OCI-LY7 (cell line): ENCODE measurements at regions not wholly inside any gene's neighbourhood (a gene's known extent, or its start where the extent isn't known, plus 50 kb on each side); places are given as distances from the start of the nearest gene placed in this dataset.

Source experiments
- BruUV-seq: library from RNA; stranded (reverse); fragments of 400-500 nt; replicated peaks from 2 replicates; lab custom pipeline; 2021; lab: Mats Ljungman, UMichigan
- CTCF ChIA-PET: fragments of 300-600 bp; sonication (Branson Sonifier 250); formaldehyde crosslinking; loops from one replicate; lab custom pipeline; 2022; ENCODE audit warnings: antibody characterized with exemption; ENCODE audit not compliant: unreplicated experiment; lab: Charles Lee
- POLR2A ChIA-PET: fragments of 300-600 bp; sonication (Branson Sonifier 250); formaldehyde crosslinking; loops from one replicate; lab custom pipeline; 2022; ENCODE audit warnings: antibody characterized with exemption; lab: Charles Lee
- DNase-seq: peaks from one replicate; pipeline ENCODE4 v3.0.0-alpha.2; 2015; ENCODE audit warnings: low spot score
- H2AFZ ChIP-seq: fragments of 200-600 bp; sonication (generic), shearing (Covaris generic); 2 replicates; pipeline ENCODE4 v1.6.1; 2014; ENCODE audit warnings: mild to moderate bottlenecking, antibody characterized with exemption, low read length, moderate library complexity
- H3K27ac ChIP-seq: fragments of 200-600 bp; sonication (generic); 2 replicates; pipeline ENCODE4 v1.5.1; 2014; ENCODE audit warnings: mixed run types, low read depth, mild to moderate bottlenecking, moderate library complexity, low read length, inconsistent platforms; ENCODE audit not compliant: poor library complexity, severe bottlenecking
- H3K36me3 ChIP-seq: fragments of 200-600 bp; sonication (generic); 2 replicates; pipeline ENCODE4 v1.6.1; 2014; ENCODE audit warnings: mild to moderate bottlenecking, antibody characterized with exemption, low read length, moderate library complexity, mixed read lengths; ENCODE audit not compliant: insufficient read depth
- H3K4me1 ChIP-seq: fragments of 200-600 bp; sonication (generic); 2 replicates; pipeline ENCODE4 v1.5.1; 2014; ENCODE audit warnings: mild to moderate bottlenecking, low read length; ENCODE audit not compliant: insufficient read depth, poor library complexity, severe bottlenecking
- H3K4me2 ChIP-seq: fragments of 200-600 bp; sonication (generic); 2 replicates; pipeline ENCODE4 v1.6.1; 2014; ENCODE audit warnings: mild to moderate bottlenecking, low read length
- H3K4me3 ChIP-seq: fragments of 200-600 bp; sonication (generic); 2 replicates; pipeline ENCODE4 v1.5.1; 2014; ENCODE audit warnings: mild to moderate bottlenecking, low read depth, low read length; ENCODE audit not compliant: poor library complexity, severe bottlenecking
- H3K79me2 ChIP-seq: fragments of 200-600 bp; sonication (generic); 2 replicates; pipeline ENCODE4 v1.6.1; 2016; ENCODE audit warnings: low read depth, mild to moderate bottlenecking, low read length, moderate library complexity, mixed read lengths; ENCODE audit not compliant: insufficient read depth
- H3K9me2 ChIP-seq: fragments of 200-600 bp; sonication (generic); 2 replicates; pipeline ENCODE4 v1.6.1; 2016; ENCODE audit warnings: mild to moderate bottlenecking, low read length, mixed read lengths; ENCODE audit not compliant: insufficient read depth
- H3K9me3 ChIP-seq: fragments of 200-600 bp; sonication (generic); 2 replicates; pipeline ENCODE4 v1.6.1; 2014; ENCODE audit warnings: mild to moderate bottlenecking, mixed run types, low read length, mixed read lengths
- H4K20me1 ChIP-seq: fragments of 200-600 bp; sonication (generic); 2 replicates; pipeline ENCODE4 v1.6.1; 2014; ENCODE audit warnings: mild to moderate bottlenecking, antibody characterized with exemption, low read length, moderate library complexity, mixed read lengths; ENCODE audit not compliant: insufficient read depth
- CTCF ChIP-seq: fragments of 200-600 bp; sonication (generic); conservative IDR thresholded peaks from 2 replicates; pipeline ENCODE4 v1.5.1; 2014; ENCODE audit warnings: mild to moderate bottlenecking, antibody characterized with exemption, low read length, moderate library complexity, mixed read lengths
- EZH2phosphoT487 ChIP-seq: fragments of 200-600 bp; sonication (generic); IDR thresholded peaks from 2 replicates; pipeline ENCODE4 v1.6.1; 2018; ENCODE audit warnings: low read depth, borderline replicate concordance, mild to moderate bottlenecking, mixed run types, antibody characterized with exemption, low read length, moderate library complexity, mixed read lengths
- intact Hi-C: fragments of 100-400 bp; cut with micrococcal nuclease; formaldehyde crosslinking; loops from one replicate; pipeline ENCODE4 v1.10.0; 2022; ENCODE audit not compliant: unreplicated experiment

- Histone ChIP-seq H3K4me3 (no peak overlapping the region), H3K79me2 (no peaks in the 10 kb centered on the region), H3K36me3 (no peaks in the 10 kb centered on the region), H3K9me3 (no peaks in the 10 kb centered on the region), H3K27ac (no peak overlapping the region), H3K9me2 (no peaks in the 10 kb centered on the region), H3K4me2 (no peak overlapping the region), H4K20me1 (no peaks in the 10 kb centered on the region), H2AFZ (no peak overlapping the region), H3K4me1 (no peaks in the 10 kb centered on the region)
- no peak for TF ChIP-seq EZH2phosphoT487
- TF ChIP-seq CTCF, result no peak
- no peak for DNase-seq
- ChIA-PET POLR2A (no interaction called here), CTCF (no interaction called here)
- BruUV-seq, result no TSS peak
- intact Hi-C loops, result no loop called here
Measured at GRCh38 chr7:79652619-79653018, 199.2 kb upstream of the MAGI2 start.

GRCh38 chr7:79647711-79648110 lies 194.2 kb upstream of the MAGI2 start:
- CTCF ChIA-PET, result no interaction called here
- no TSS peak for BruUV-seq

More at GRCh38 chr7:79647711-79648110, 194.2 kb upstream of the MAGI2 start:
- no peaks in the 10 kb centered on the region for H3K9me2 ChIP-seq
- H3K4me3 ChIP-seq, result no peak overlapping the region
- no peaks in the 10 kb centered on the region for H3K4me1 ChIP-seq
- H3K9me3 ChIP-seq, result no peaks in the 10 kb centered on the region
- intact Hi-C loops, result no loop called here
- H3K27ac ChIP-seq, result no peak overlapping the region
- no peak overlapping the region for H3K4me2 ChIP-seq
- POLR2A ChIA-PET, result no interaction called here
- H4K20me1 ChIP-seq, result no peaks in the 10 kb centered on the region
- H3K79me2 ChIP-seq, result no peaks in the 10 kb centered on the region
- H2AFZ ChIP-seq, result no peak overlapping the region
- TF ChIP-seq CTCF (no peak), EZH2phosphoT487 (no peak)
- DNase-seq, result no peak
- H3K36me3 ChIP-seq, result no peaks in the 10 kb centered on the region
